Nephron (organoid): ENCODE measurements at regions not wholly inside any gene's neighbourhood (a gene's known extent, or its start where the extent isn't known, plus 50 kb on each side); places are given as distances from the start of the nearest gene placed in this dataset.

Experiments used
- H3K27ac Mint-ChIP-seq, 3 experiments: 2 replicates each; pipeline ENCODE4 v1.8.0; 2020; ENCODE audit warnings: mixed read lengths in 3 of 3, mild to moderate bottlenecking in 2 of 3, moderate library complexity in 1 of 3
- H3K27me3 Mint-ChIP-seq: 2 replicates; pipeline ENCODE4 v1.8.0; 2021; ENCODE audit warnings: low read depth, mild to moderate bottlenecking, moderate library complexity, mixed read lengths
- H3K36me3 Mint-ChIP-seq: 2 replicates; pipeline ENCODE4 v1.8.0; 2020; ENCODE audit warnings: low read depth, mixed read lengths
- H3K4me1 Mint-ChIP-seq: 2 replicates; pipeline ENCODE4 v1.8.0; 2020; ENCODE audit warnings: mixed read lengths
- H3K4me3 Mint-ChIP-seq, 3 experiments: 2 replicates each; pipeline ENCODE4 v1.8.0; 2020; ENCODE audit warnings: mild to moderate bottlenecking in 3 of 3, mixed read lengths in 3 of 3, moderate library complexity in 2 of 3
- H3K9me3 Mint-ChIP-seq: 2 replicates; pipeline ENCODE4 v1.8.0; 2020; ENCODE audit warnings: mixed read lengths
- TF ChIP-seq, protein P1 (sequence below), 3 experiments: fragments of 200-600 bp; sonication (generic); IDR thresholded peaks; one replicate each; pipeline ENCODE4 v1.5.0; 2021; ENCODE audit warnings: antibody characterized with exemption in 3 of 3; ENCODE audit not compliant: unreplicated experiment in 3 of 3

DNA sequence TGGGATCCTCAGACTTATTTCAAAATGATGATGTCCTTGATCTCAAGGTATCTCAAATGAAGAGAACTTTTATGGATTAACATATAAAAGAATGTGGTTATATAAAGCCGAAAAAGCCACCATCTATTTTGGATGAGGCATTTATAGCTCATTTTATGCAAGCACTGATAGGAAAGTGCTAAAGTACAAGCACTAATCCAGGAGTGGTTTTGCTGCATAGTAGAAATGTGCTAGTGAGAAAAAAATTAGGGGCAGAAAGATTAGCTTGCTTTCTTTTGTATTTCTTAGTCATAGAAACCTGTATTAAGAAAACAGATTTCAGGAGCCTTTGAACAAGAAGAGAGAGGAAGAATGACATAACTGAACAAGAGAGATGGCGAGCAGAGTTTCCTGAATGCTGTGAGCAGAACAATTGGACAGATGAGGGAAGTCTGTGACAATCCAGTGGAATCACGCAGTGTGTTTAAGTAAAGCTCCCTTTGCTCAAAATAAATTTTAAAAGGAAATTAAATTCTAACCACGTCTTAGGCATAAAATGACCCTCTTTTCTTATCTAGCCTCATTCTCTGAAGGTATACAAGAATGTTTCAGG is 238.2 kb upstream of the NOVA1 start:
- H3K27ac Mint-ChIP-seq, result peak overlapping the region in 1 of 3 experiments; percentile 26
- TF ChIP-seq, protein P1, sequence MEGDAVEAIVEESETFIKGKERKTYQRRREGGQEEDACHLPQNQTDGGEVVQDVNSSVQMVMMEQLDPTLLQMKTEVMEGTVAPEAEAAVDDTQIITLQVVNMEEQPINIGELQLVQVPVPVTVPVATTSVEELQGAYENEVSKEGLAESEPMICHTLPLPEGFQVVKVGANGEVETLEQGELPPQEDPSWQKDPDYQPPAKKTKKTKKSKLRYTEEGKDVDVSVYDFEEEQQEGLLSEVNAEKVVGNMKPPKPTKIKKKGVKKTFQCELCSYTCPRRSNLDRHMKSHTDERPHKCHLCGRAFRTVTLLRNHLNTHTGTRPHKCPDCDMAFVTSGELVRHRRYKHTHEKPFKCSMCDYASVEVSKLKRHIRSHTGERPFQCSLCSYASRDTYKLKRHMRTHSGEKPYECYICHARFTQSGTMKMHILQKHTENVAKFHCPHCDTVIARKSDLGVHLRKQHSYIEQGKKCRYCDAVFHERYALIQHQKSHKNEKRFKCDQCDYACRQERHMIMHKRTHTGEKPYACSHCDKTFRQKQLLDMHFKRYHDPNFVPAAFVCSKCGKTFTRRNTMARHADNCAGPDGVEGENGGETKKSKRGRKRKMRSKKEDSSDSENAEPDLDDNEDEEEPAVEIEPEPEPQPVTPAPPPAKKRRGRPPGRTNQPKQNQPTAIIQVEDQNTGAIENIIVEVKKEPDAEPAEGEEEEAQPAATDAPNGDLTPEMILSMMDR (IDR thresholded peaks at IDR 0.05; ENCODE audit: unreplicated experiment in 3 of 3), result no peak
- H3K36me3 Mint-ChIP-seq, result no peaks in the 10 kb centered on the region
- no peak overlapping the region for H3K4me3 Mint-ChIP-seq
- peaks cover 3% of the 10 kb centered on the region for H3K27me3 Mint-ChIP-seq
- H3K4me1 Mint-ChIP-seq, result no peaks in the 10 kb centered on the region
- H3K9me3 Mint-ChIP-seq, result no peaks in the 10 kb centered on the region

DNA sequence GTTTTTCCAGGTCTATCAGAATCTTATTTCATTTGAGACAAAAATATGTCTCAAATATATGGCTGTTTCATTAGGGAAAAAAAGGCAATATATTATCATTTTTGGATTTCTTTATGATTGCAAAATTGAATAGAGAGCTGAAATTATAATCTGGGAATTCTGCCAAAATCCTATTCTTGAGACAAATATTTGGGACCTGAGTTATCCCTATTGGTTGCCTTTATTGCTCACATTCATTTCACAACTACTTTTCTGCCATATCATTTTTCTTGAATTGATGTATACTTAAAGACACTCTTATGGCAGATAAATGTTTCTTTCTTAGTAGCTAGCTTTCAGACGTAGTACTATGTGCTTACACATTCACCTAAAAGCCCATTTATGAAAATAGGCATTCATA is 241.6 kb upstream of the NOVA1 start:
- Mint-ChIP-seq H3K36me3 (no peaks in the 10 kb centered on the region), H3K27me3 (peaks cover under 1% of the 10 kb centered on the region), H3K4me1 (peaks cover 8% of the 10 kb centered on the region), H3K4me3 (no peak overlapping the region), H3K9me3 (no peaks in the 10 kb centered on the region), H3K27ac (no peak overlapping the region)
- TF ChIP-seq, protein P1 (IDR thresholded peaks at IDR 0.05; ENCODE audit: unreplicated experiment in 3 of 3), result no peak

GRCh38 chr14:26841326-26841725 is 243.5 kb upstream of the NOVA1 start:
- H3K9me3 Mint-ChIP-seq, result no peaks in the 10 kb centered on the region
- TF ChIP-seq, protein P1 (IDR thresholded peaks at IDR 0.05; ENCODE audit: unreplicated experiment in 3 of 3), result no peak
- no peaks in the 10 kb centered on the region for H3K36me3 Mint-ChIP-seq
- H3K27me3 Mint-ChIP-seq, result no peaks in the 10 kb centered on the region
- peak overlapping the region in 1 of 3 experiments; percentile 39 for H3K27ac Mint-ChIP-seq
- H3K4me3 Mint-ChIP-seq, result no peak overlapping the region
- peaks cover 12% of the 10 kb centered on the region for H3K4me1 Mint-ChIP-seq

- Mint-ChIP-seq H3K4me1 (peaks cover 12% of the 10 kb centered on the region), H3K9me3 (no peaks in the 10 kb centered on the region), H3K27me3 (no peaks in the 10 kb centered on the region), H3K36me3 (no peaks in the 10 kb centered on the region), H3K4me3 (no peak overlapping the region), H3K27ac (peak overlapping the region; percentile 41 to 84 (median 70))
- TF ChIP-seq, protein P1 (IDR thresholded peaks at IDR 0.05; ENCODE audit: unreplicated experiment in 3 of 3), result no peak
These were observed 244.3 kb upstream of the NOVA1 start for GRCh38 chr14:26841920-26842741.

DNA sequence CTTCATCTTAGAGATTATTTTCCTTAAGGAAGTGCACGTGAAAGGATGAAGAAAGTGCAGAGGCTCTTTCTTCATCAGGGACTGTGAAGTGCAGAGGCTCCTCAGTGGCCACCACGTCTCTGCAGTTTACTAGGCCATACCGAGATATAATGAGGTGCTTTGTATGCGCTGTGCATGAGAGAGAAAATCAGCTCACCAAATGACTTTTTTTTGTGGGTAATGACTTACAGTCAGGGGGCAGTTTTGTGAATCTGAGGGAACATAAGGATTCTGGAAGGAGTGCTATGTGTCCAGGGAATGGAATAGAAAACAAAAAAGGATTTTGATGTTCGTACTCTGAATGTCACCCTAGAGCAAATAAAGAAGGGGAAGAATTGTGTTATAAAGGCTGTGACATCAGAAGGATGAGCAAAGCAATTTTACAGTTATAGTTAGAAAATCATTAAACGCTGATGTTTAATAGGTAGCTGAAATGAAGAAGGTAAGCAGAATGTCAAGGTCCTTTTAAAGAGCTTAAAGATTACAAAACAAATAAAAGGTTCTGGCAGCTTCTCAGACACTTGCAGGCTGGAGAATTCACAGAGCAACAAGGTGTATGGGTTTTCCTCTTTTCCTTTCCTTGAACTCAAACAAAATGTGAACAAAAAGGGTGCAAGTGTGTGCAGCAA is 247.5 kb upstream of the NOVA1 start:
- Mint-ChIP-seq H3K27me3 (no peaks in the 10 kb centered on the region), H3K36me3 (no peaks in the 10 kb centered on the region), H3K4me1 (peaks cover 12% of the 10 kb centered on the region), H3K27ac (peak overlapping the region; percentile 37 to 90 (median 66)), H3K4me3 (peak overlapping the region in 2 of 3 experiments; percentile 6 to 36), H3K9me3 (no peaks in the 10 kb centered on the region)
- TF ChIP-seq, protein P1 (IDR thresholded peaks at IDR 0.05; ENCODE audit: unreplicated experiment in 3 of 3), result no peak
